Activated naive CD4-positive, alpha-beta T cell treated with anti-CD3 and anti-CD28 coated beads, Interleukin-2, amount 50 U/mL, for 24 hours (primary cell): ENCODE measurements at regions not wholly inside any gene's neighbourhood (a gene's known extent, or its start where the extent isn't known, plus 50 kb on each side); places are given as distances from the start of the nearest gene placed in this dataset.
A peak's percentile ranks its signal among the peaks of the same experiment; 100 is the strongest.

Source experiments
- H3K27ac Mint-ChIP-seq: one replicate; pipeline ENCODE4 v1.8.0; 2021; ENCODE audit warnings: mild to moderate bottlenecking, mixed read lengths
- H3K27me3 Mint-ChIP-seq: one replicate; pipeline ENCODE4 v1.8.0; 2021; ENCODE audit warnings: mixed read lengths
- H3K36me3 Mint-ChIP-seq: one replicate; pipeline ENCODE4 v1.8.0; 2021; ENCODE audit warnings: mixed read lengths
- H3K4me1 Mint-ChIP-seq: one replicate; pipeline ENCODE4 v1.8.0; 2021; ENCODE audit warnings: mixed read lengths
- H3K4me3 Mint-ChIP-seq: one replicate; pipeline ENCODE4 v1.8.0; 2021; ENCODE audit warnings: mild to moderate bottlenecking, mixed read lengths
- H3K9me3 Mint-ChIP-seq: one replicate; pipeline ENCODE4 v1.8.0; 2021; ENCODE audit warnings: mixed read lengths

DNA sequence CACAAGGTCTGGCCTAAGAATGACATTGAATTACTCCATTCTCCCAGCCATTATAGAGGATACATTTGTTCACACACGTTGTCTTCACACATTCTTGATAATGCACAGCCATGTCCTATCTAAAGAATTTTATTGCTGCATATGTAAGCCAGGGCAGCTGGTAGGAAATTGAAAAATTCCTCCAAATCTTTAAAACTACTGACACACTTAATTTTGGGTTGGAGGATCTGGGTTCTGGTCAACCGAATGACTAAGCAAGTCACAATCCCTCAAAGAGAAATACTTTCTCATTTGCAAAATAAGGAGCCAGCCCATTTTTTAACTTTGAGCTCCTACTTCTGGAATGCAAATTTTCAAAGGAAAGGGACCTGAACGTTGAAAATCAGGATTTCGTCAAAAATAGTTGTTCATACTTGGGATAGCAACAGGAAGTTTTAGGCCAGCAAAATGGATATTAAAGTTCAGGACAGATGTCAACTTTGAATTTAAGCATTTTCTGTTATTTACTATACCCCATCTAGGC is 638.3 kb downstream of the NTRK3 start:
- Mint-ChIP-seq H3K4me1 (peaks cover 4% of the 10 kb centered on the region), H3K27ac (no peak overlapping the region), H3K9me3 (peaks cover 8% of the 10 kb centered on the region), H3K36me3 (peaks cover 4% of the 10 kb centered on the region), H3K4me3 (no peak overlapping the region), H3K27me3 (no peaks in the 10 kb centered on the region)

DNA sequence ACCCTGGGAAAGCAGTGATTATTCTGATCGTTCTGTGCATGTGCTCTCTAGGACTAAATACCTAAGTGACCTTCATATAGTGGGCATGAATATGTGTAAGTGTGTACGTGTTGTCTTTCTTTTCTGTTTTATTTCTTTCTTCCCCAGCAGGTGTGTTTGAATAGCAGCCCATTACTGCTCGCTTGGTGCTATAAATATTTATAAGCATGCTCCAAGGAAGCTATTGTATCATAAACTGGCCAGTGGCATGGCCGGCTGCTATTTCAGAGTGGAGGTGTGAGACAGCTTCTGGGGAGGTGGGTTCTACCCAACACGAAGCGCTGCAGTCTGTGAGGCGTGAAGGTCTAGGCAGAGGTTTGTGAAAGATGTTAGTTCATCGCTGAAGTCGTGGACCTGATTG is 641.8 kb downstream of the NTRK3 start:
- H3K4me3 Mint-ChIP-seq: no peak overlapping the region
- H3K4me1 Mint-ChIP-seq: peaks cover 4% of the 10 kb centered on the region
- no peaks in the 10 kb centered on the region for H3K36me3 Mint-ChIP-seq

DNA sequence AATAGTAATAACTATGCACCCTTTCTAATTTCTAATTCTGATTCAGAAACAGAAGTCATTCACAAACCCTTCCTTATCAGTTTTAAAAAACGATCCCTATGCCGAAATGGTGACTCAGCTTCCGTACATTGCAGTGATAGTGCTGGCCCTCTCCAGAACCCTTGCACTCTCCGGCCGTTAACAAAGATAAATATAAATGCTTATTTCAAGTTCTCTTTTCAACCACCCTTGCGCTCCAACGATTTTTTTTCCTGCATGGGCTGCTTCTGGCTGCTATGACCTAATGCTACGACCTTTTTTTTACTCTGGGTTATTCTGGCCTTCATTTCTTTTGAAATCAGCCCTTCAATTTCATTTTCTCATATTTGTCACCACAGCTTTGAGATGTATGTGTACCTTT is 646.2 kb downstream of the NTRK3 start:
- no peaks in the 10 kb centered on the region for H3K27me3 Mint-ChIP-seq
- no peaks in the 10 kb centered on the region for H3K4me1 Mint-ChIP-seq
- H3K9me3 Mint-ChIP-seq: no peaks in the 10 kb centered on the region
- H3K4me3 Mint-ChIP-seq: no peak overlapping the region
- H3K27ac Mint-ChIP-seq: no peak overlapping the region
- H3K36me3 Mint-ChIP-seq: no peaks in the 10 kb centered on the region

More for the DNA sequence above, 641.8 kb downstream of the NTRK3 start:
- Mint-ChIP-seq H3K27me3 (no peaks in the 10 kb centered on the region), H3K27ac (no peak overlapping the region), H3K9me3 (no peaks in the 10 kb centered on the region)

DNA sequence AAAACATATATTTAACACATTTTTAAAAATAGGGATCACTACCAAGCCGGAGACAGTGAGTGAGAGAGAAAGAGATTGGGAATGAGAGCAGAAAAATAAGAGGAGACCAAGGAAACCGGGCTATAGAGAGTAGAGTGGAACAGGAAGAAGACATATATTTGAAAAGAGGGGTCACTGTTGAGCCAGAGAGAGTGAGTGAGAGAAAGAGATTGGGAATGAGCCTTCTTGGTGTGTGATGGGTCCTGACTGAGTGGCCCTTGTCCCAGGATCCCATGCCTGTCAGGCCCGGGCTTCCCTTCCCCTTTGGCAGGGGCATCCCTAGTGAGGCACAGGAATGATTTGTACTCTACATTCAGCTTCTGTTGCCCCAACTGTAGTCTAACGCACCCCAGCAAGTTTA is 646.6 kb downstream of the NTRK3 start:
- Mint-ChIP-seq H3K36me3 (no peaks in the 10 kb centered on the region), H3K4me1 (no peaks in the 10 kb centered on the region), H3K9me3 (no peaks in the 10 kb centered on the region), H3K27ac (no peak overlapping the region), H3K4me3 (no peak overlapping the region), H3K27me3 (no peaks in the 10 kb centered on the region)

DNA sequence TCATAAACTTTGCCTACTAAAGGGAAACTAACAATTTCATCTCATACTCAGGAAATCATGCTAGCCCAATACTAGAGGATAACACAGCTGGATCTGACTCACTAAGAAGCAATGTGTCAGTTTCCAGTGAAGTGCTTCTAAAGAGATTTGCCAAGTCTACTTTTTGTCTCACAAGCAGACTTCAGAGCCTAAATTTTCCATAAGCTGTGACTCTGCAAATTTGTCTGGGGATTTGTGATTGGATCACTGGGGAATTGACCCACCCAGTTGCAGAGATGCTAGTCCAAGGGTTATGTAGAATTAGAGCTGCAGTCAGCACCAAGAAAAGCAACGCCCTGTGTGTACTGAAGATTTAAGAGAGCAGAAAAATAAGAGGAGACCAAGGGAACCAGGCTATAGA is 647.1 kb downstream of the NTRK3 start:
- Mint-ChIP-seq H3K27me3 (no peaks in the 10 kb centered on the region), H3K4me1 (no peaks in the 10 kb centered on the region), H3K9me3 (no peaks in the 10 kb centered on the region), H3K4me3 (no peak overlapping the region), H3K36me3 (no peaks in the 10 kb centered on the region), H3K27ac (no peak overlapping the region)

DNA sequence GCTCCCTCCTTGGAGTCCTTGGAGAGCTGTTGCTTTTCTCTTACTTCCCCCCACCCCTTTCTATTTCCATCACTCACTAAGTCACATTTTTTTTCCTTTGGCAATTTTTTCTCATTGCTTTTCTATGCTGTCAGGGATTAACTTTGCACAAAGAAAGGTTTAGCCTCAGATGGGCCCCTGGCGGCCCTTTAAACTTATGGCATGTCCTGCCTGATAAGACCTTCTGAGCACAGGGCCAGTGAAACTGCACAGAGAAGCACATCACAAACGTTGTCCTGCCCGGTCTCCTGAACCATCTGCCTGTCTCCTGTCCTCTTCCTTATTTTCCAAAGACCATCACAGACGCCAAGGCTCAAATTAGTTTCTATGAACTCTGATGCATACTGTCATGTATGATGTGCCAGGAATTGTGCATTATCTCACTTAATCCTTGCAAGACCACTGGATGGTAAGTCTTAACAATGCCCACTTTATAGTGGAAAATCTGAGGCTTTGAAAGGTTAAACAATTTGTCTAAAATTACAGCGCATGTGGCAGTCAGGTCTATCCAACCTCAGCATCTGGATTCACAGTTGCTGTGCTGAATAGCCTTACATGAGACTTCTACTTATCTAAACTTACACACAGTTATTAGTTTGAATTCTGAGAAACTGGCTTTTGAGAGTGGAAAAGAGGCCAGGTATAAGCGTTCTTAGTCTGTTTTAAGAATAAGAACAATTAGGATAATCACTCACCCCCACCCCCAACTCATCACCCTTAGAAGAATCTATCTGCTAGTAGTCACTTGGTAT is 648.1 kb downstream of the NTRK3 start:
- Mint-ChIP-seq H3K9me3 (no peaks in the 10 kb centered on the region), H3K4me1 (no peaks in the 10 kb centered on the region), H3K27me3 (no peaks in the 10 kb centered on the region), H3K4me3 (no peak overlapping the region), H3K36me3 (no peaks in the 10 kb centered on the region), H3K27ac (no peak overlapping the region)

DNA sequence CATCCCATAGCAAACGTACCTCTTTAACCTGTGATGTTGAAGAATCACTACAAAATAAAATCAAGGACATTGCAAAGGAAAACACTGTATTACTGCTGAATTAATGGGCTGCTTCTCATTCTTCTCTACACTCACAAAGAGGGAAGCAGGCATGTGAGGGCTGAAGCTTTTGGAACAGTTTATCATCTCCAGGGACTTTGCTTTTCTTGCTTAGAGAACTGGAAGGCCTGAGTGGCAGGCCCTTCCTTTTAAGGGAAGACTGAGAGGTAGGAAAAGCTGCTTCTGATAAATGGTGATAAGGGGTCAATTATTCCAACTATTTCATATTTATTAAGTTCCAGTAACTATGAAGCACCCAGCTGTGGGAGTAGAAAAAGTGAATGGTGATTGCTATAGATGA is 649.6 kb downstream of the NTRK3 start:
- Mint-ChIP-seq H3K9me3 (no peaks in the 10 kb centered on the region), H3K4me3 (no peak overlapping the region), H3K27me3 (no peaks in the 10 kb centered on the region), H3K36me3 (no peaks in the 10 kb centered on the region), H3K27ac (no peak overlapping the region), H3K4me1 (no peaks in the 10 kb centered on the region)

DNA sequence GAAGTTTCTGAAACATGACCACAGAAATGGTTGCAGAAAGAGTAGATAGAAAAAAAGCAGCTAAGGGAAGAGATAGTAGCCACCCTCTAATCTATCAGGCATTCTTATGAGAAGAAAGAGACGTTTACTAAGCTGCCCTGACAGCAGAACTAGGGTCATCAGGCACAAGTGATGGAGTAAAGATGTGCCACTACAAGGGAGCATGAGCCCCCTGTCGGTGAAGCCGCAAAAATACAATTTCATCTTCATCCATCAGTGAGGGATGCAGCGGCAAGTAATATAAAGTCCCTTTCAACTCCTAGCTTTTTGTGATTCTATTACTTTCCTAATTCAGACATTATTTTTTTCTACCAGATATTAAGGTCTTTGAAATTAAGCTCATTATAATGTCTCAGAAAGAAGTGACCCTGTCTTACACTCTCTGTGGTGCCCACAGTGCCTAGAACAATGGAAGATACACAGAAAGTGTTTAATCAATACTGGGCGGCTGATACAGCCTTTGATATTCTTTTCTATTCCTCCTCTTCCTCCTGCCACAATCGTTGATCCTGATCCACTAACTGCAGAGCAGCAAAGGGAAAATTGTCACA is 651.6 kb downstream of the NTRK3 start:
- Mint-ChIP-seq H3K9me3 (no peaks in the 10 kb centered on the region), H3K4me3 (no peak overlapping the region), H3K27ac (no peak overlapping the region), H3K27me3 (no peaks in the 10 kb centered on the region), H3K4me1 (no peaks in the 10 kb centered on the region), H3K36me3 (no peaks in the 10 kb centered on the region)

DNA sequence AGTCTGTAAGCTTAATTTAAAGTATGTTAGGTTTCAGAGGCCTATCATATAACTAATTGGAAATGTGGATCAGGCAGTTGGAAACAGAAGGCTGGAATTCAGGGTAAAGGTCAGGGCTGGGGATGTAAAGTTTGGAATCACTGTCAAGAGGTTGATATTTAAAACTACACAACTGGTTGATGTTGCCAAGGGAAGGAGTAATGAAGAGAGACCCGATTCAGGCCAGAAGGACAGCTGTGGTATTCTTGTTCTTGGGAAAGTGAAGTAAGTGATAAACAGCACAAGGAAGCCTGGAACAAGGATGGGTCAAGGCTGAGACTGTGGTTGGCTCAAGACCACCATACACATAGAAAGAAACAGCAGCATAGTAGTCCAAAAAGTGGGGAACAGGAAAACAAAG is 654.2 kb downstream of the NTRK3 start:
- no peaks in the 10 kb centered on the region for H3K9me3 Mint-ChIP-seq
- no peak overlapping the region for H3K27ac Mint-ChIP-seq
- H3K4me1 Mint-ChIP-seq: peaks cover 15% of the 10 kb centered on the region
- H3K36me3 Mint-ChIP-seq: no peaks in the 10 kb centered on the region
- no peak overlapping the region for H3K4me3 Mint-ChIP-seq
- H3K27me3 Mint-ChIP-seq: no peaks in the 10 kb centered on the region

DNA sequence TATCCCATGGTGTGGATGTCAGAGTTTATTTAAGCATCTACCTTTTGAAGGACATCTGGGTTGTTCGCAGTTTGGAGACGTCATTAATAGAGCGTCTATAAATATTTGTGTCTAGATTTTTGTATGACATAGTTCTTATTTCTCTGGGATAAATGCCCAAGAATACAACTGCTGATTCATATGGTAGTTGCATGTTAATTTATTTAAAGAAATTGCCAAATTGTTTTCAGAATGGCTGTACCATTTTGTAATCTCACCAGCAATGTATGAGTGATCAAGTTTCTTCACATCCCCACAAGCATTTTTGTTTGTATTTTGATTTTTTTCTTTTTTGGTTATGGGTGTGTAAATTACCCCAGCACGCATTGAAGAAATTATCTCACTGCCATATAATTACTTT is 656.9 kb downstream of the NTRK3 start:
- Mint-ChIP-seq H3K36me3 (no peaks in the 10 kb centered on the region), H3K4me3 (no peak overlapping the region), H3K27ac (no peak overlapping the region), H3K9me3 (no peaks in the 10 kb centered on the region), H3K27me3 (no peaks in the 10 kb centered on the region), H3K4me1 (peaks cover 27% of the 10 kb centered on the region)

DNA sequence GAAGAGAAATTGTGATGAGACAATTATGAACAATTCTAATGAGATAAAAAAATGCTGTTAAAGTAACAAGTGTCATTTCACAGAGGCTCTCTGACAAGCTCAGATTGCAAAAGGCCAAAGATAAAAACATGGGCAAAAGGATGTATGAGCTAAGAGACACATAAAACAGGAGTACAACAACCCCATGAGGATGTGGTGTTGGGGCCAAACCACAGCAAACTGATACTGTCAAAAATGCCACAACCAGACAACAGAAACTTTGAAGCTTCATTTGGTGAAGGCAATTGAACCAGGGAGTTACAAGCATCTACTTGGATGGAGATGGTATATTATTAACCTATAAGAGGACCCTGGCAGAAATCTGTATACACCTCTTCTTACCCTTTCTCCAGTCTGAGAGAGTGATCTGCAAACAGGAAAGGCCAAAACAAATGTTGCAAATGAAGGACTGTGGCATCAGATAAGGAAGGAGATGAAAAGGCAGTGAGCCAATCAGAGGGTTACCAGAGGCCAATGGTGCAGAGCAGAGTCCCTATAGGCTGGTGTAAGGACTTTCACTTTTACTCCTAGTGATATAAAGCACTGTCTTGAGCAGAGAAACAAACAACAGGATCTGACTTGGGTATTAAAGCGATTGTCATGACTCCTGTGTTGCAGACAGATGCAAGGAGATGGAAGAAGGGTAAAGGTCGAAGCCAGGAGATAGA is 659.0 kb downstream of the NTRK3 start:
- H3K9me3 Mint-ChIP-seq: no peaks in the 10 kb centered on the region
- no peaks in the 10 kb centered on the region for H3K36me3 Mint-ChIP-seq

DNA sequence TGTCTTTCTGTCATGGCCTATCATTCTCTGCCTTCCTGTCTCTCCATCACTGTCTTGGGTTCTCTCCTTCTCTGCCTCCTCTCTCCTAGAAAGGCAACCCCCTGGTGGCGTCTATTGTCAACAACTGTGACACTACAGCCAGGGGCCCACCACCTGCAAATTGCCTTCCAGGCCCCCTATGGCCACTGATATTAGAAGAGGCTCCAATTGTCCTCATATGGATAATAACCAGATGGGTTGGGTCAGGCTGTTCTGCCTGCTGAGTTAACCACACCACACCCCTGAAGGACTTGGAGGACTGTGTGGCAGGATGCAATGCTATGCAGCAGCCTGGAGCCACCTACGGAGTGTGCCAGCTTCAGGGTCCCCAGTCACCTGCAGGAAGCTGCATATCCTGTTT is 665.0 kb downstream of the NTRK3 start:
- H3K27ac Mint-ChIP-seq: no peak overlapping the region
- no peaks in the 10 kb centered on the region for H3K36me3 Mint-ChIP-seq
- H3K4me3 Mint-ChIP-seq: no peak overlapping the region
- no peaks in the 10 kb centered on the region for H3K9me3 Mint-ChIP-seq
- H3K27me3 Mint-ChIP-seq: no peaks in the 10 kb centered on the region
- H3K4me1 Mint-ChIP-seq: peaks cover 13% of the 10 kb centered on the region

More for the DNA sequence above, 659.0 kb downstream of the NTRK3 start:
- Mint-ChIP-seq H3K4me3 (peak overlapping the region; percentile 1), H3K27me3 (no peaks in the 10 kb centered on the region), H3K27ac (peak overlapping the region; percentile 70), H3K4me1 (peaks cover 33% of the 10 kb centered on the region)

DNA sequence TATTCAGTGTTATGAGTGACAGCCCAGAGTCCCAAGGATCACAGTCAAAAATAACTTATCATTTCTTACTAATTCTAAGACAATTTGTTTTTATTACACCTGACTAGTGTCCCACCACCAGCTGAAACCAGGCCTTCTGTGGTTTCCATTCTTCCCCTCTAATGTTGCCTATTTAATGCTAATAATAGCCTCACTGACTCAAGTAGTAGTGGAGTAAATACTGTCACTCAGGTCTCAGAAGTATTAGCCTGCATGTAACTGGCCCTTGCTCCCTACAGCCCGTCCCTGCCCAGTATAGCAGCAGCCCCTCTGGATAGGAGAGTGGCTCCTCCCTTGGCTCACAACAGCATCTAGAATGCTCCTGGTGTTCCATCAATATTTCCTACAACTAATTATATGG is 665.5 kb downstream of the NTRK3 start:
- Mint-ChIP-seq H3K27ac (no peak overlapping the region), H3K36me3 (no peaks in the 10 kb centered on the region), H3K4me3 (no peak overlapping the region), H3K4me1 (peaks cover 11% of the 10 kb centered on the region), H3K27me3 (no peaks in the 10 kb centered on the region), H3K9me3 (no peaks in the 10 kb centered on the region)

DNA sequence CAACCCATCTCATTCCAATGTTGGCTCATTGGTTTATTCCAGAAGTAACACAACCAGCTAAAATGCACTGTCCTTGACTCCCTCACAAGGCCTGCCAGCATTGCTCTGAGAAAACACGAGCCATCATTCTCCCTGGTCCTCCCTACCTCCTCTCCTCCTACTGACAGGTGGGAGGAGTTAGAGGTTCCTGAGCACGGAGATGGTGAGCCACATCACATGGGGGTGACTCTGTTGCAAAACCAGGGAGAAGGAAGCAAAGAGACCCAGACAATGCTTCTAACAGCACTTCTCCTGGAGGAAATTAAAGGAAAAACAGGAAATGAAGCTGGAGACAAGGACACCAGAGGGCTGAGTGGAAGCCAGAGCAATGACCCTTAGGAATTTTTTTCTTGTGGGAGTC is 667.4 kb downstream of the NTRK3 start:
- no peak overlapping the region for H3K4me3 Mint-ChIP-seq
- no peaks in the 10 kb centered on the region for H3K27me3 Mint-ChIP-seq
- no peaks in the 10 kb centered on the region for H3K9me3 Mint-ChIP-seq
- no peaks in the 10 kb centered on the region for H3K36me3 Mint-ChIP-seq
- no peak overlapping the region for H3K27ac Mint-ChIP-seq
- peaks cover 4% of the 10 kb centered on the region for H3K4me1 Mint-ChIP-seq

DNA sequence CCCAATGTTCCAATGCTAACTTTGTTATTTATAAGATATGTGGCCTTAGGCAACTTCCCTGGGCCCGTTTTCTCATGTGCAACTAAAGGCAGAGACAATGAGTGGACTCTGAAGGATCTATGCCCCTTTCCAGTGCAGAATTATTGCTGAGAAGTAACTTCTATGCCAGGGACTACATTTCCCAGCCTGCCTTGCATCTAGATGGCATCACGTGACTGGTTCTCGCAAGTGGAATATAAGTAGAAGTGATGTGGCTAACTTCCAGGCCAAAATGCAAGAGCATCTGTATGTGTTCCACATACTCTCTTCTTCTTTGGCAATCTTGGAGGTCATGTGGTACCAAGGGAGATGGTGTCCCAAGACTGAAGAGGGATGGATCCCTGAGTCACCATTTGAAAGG is 674.4 kb downstream of the NTRK3 start:
- Mint-ChIP-seq H3K27me3 (no peaks in the 10 kb centered on the region), H3K4me1 (no peaks in the 10 kb centered on the region), H3K9me3 (no peaks in the 10 kb centered on the region), H3K36me3 (no peaks in the 10 kb centered on the region), H3K4me3 (no peak overlapping the region), H3K27ac (no peak overlapping the region)

DNA sequence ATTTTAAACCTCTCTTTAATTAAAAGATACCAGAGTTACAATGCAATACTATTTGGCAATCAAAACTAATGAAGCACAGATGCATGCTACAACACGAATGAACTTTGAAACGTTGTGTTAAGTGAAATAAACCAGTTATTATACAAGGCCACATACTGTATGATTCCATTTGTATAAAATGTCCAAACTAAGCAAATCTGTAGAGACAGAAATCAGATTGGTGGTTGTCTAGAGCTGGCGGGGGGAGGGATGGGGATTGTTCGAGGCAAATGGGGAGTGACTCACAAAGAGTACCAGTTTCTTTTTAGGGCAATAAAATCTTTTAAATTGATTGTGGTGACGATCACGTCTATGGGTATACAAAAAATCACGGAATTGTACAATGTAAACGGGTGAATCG is 677.0 kb downstream of the NTRK3 start:
- Mint-ChIP-seq H3K36me3 (no peaks in the 10 kb centered on the region), H3K27ac (no peak overlapping the region), H3K9me3 (no peaks in the 10 kb centered on the region), H3K4me3 (no peak overlapping the region), H3K27me3 (no peaks in the 10 kb centered on the region), H3K4me1 (no peaks in the 10 kb centered on the region)
